K562 (cell line): ENCODE measurements at regions not wholly inside any gene's neighbourhood (a gene's known extent, or its start where the extent isn't known, plus 50 kb on each side); places are given as distances from the start of the nearest gene placed in this dataset.

Experiments
- ATAC-seq: fragments of 200-7000 bp; cut with Tn5 transposase; 3 replicates; pipeline ENCODE4 v1.9.1; 2020; ENCODE audit warnings: moderate library complexity
- BruUV-seq: library from RNA; stranded (reverse); fragments of 400-500 nt; replicated peaks from 2 replicates; lab custom pipeline; 2021; lab: Mats Ljungman, UMichigan
- CTCF ChIA-PET: fragments of 300-600 bp; formaldehyde crosslinking; extraction: SDS; loops from one replicate; lab custom pipeline; 2021; ENCODE audit warnings: low intra/inter-chr PET ratio; lab: Yijun Ruan, JAX
- POLR2A ChIA-PET: fragments of 300-600, 350-650 bp; sonication (Branson Sonifier 250); formaldehyde crosslinking; extraction: SDS; loops from one replicate; lab custom pipeline; 2021; ENCODE audit warnings: antibody characterized with exemption, inconsistent platforms; lab: Yijun Ruan, JAX
- DNase-seq, 4 experiments: peaks; one replicate each; pipeline versions ENCODE4 v3.0.0 to v3.0.0-alpha.2; 2011 to 2018; ENCODE audit warnings: low spot score in 3 of 4, mixed read lengths in 3 of 4; ENCODE audit errors: extremely low read depth in 1 of 4
- FAIRE-seq: peaks from 2 replicates; lab custom pipeline; 2011; peaks lifted over from hg19 to GRCh38; lab: Jason Lieb, UNC
- H2AFZ ChIP-seq: 2 replicates; pipeline ENCODE4 v1.6.0; 2011; ENCODE audit warnings: low read depth, low read length, control low read depth, inconsistent platforms
- H3K27ac ChIP-seq: fragments of 200-600 bp; 3 replicates; pipeline ENCODE4 v1.8.0; 2011; ENCODE audit warnings: low read depth, mild to moderate bottlenecking, control low read depth, inconsistent platforms, low read length, moderate library complexity, mixed read lengths; ENCODE audit errors: extremely low read depth
- H3K27me3 ChIP-seq, 2 experiments: fragments of 300-600 bp in 1 of 2; 2 replicates in 1 of 2; 3 replicates in 1 of 2; pipeline versions ENCODE4 v1.6.0 to v1.8.0; 2011; ENCODE audit warnings: inconsistent platforms in 2 of 2, low read length in 2 of 2, mild to moderate bottlenecking in 1 of 2, mixed read lengths in 1 of 2, moderate library complexity in 1 of 2; ENCODE audit not compliant: control insufficient read depth in 2 of 2, insufficient read depth in 2 of 2
- H3K36me3 ChIP-seq: fragments of 300-600 bp; 3 replicates; pipeline ENCODE4 v1.8.0; 2011; ENCODE audit warnings: mild to moderate bottlenecking, low read length, inconsistent platforms; ENCODE audit not compliant: control insufficient read depth, insufficient read depth
- H3K4me1 ChIP-seq, 2 experiments: fragments of 200-600 bp in 1 of 2; replicated peaks in 1 of 2; 2 replicates in 1 of 2; 3 replicates in 1 of 2; pipeline versions ENCODE4 v1.5.1 to v1.8.0; 2011; ENCODE audit warnings: inconsistent platforms in 2 of 2, low read length in 2 of 2, mild to moderate bottlenecking in 1 of 2, mixed read lengths in 1 of 2, moderate library complexity in 1 of 2; ENCODE audit not compliant: control insufficient read depth in 2 of 2, insufficient read depth in 2 of 2
- H3K4me2 ChIP-seq: 2 replicates; pipeline ENCODE4 v1.6.1; 2011; ENCODE audit warnings: low read length, control low read depth, inconsistent platforms, mixed read lengths; ENCODE audit not compliant: insufficient read depth
- H3K4me3 ChIP-seq: fragments of 200-600 bp; sonication (generic), shearing (Covaris generic); 2 replicates; pipeline ENCODE4 v1.5.1; 2016; ENCODE audit warnings: control low read depth, inconsistent platforms
- H3K79me2 ChIP-seq: fragments of 200-600 bp; 3 replicates; pipeline ENCODE4 v1.8.0; 2011; ENCODE audit warnings: low read length, inconsistent platforms; ENCODE audit not compliant: control insufficient read depth, insufficient read depth
- H3K9ac ChIP-seq, 2 experiments: 2 replicates each; pipeline versions ENCODE4 v1.6.0 to v1.6.1; 2011; ENCODE audit warnings: low read depth in 2 of 2, low read length in 2 of 2, control low read depth in 1 of 2, inconsistent platforms in 1 of 2, mild to moderate bottlenecking in 1 of 2, mixed read lengths in 1 of 2; ENCODE audit not compliant: insufficient read depth in 1 of 2
- H3K9me1 ChIP-seq: one replicate; pipeline ENCODE4 v1.6.0; 2011; ENCODE audit warnings: inconsistent platforms, mild to moderate bottlenecking, low read length, moderate library complexity; ENCODE audit not compliant: control insufficient read depth, insufficient read depth
- H3K9me3 ChIP-seq: replicated peaks from 2 replicates; pipeline ENCODE4 v1.5.1; 2011; ENCODE audit warnings: low read depth, low read length, inconsistent platforms; ENCODE audit not compliant: control insufficient read depth, insufficient read depth
- H4K20me1 ChIP-seq: replicated peaks from 2 replicates; pipeline ENCODE4 v1.6.1; 2011; ENCODE audit warnings: low read length, inconsistent platforms, mixed read lengths; ENCODE audit not compliant: control insufficient read depth, insufficient read depth
- CCNT2 ChIP-seq: IDR thresholded peaks from 2 replicates; pipeline ENCODE4 v1.6.1; 2011; ENCODE audit warnings: borderline replicate concordance, low read depth, mild to moderate bottlenecking, moderate library complexity, mixed read lengths, low read length; ENCODE audit not compliant: insufficient read length; ENCODE audit errors: extremely low read depth
- ELF4 ChIP-seq: fragments of 450-650 bp; formaldehyde crosslinking; IDR thresholded peaks from 2 replicates; pipeline ENCODE4 v1.4.0; 2022; ENCODE audit warnings: missing genetic modification characterization
- EP400 ChIP-seq: fragments of 450-650 bp; IDR thresholded peaks from 2 replicates; pipeline ENCODE4 v1.6.1; 2017; ENCODE audit warnings: antibody characterized with exemption, mild to moderate bottlenecking, moderate library complexity
- GTF2B ChIP-seq: IDR thresholded peaks from 2 replicates; pipeline ENCODE4 v1.6.1; 2011; ENCODE audit not compliant: insufficient read length; ENCODE audit errors: extremely low read depth
- MXI1 ChIP-seq: IDR thresholded peaks from 2 replicates; pipeline ENCODE4 v1.6.1; 2011; ENCODE audit warnings: low read depth, mild to moderate bottlenecking, improper control_type of control experiment, low read length
- POLR3G ChIP-seq: IDR thresholded peaks from 2 replicates; pipeline ENCODE4 v1.6.1; 2011; ENCODE audit not compliant: insufficient read length, insufficient replicate concordance; ENCODE audit errors: extremely low read depth
- RBM17 ChIP-seq: fragments of 200-400 bp; formaldehyde crosslinking; IDR thresholded peaks from 2 replicates; pipeline ENCODE4 v1.6.1; 2017; ENCODE audit warnings: low read depth, mild to moderate bottlenecking, low read length, borderline replicate concordance
- TAF9B ChIP-seq: fragments of 450-650 bp; IDR thresholded peaks from 2 replicates; pipeline ENCODE4 v1.6.1; 2018; ENCODE audit warnings: mild to moderate bottlenecking; ENCODE audit not compliant: partially characterized antibody
- THRB ChIP-seq: fragments of 450-650 bp; formaldehyde crosslinking; conservative IDR thresholded peaks from 2 replicates; pipeline ENCODE4 v1.4.0; 2022; ENCODE audit warnings: mild to moderate bottlenecking, missing genetic modification characterization
- ZC3H4 ChIP-seq: sonication (generic); formaldehyde crosslinking; IDR thresholded peaks from 2 replicates; pipeline ENCODE4 v1.9.0; 2021; ENCODE audit warnings: missing genetic modification reagents, borderline replicate concordance
- ZNF311 ChIP-seq: fragments of 250-450 bp; sonication (Bioruptor Pico); IDR thresholded peaks from 2 replicates; pipeline ENCODE4 v1.4.0; 2020; ENCODE audit warnings: mild to moderate bottlenecking, moderate library complexity
- ZNF586 ChIP-seq: fragments of 450-650 bp; formaldehyde crosslinking; conservative IDR thresholded peaks from 2 replicates; pipeline ENCODE4 v1.4.0; 2020; ENCODE audit warnings: mild to moderate bottlenecking, moderate library complexity
- WGBS: fragments of 100-300 bp; shearing (Covaris generic); methylation state at CpG from one replicate; pipeline ENCODE4 v1.1.6; 2016; ENCODE audit warnings: low coverage, mixed read lengths; ENCODE audit not compliant: insufficient coverage; ENCODE audit errors: missing lambda C conversion rate; 5-methylcytosine and 5-hydroxymethylcytosine counted together
- in situ Hi-C: fragments of 300-500 bp; cut with MboI; formaldehyde crosslinking; loops from 4 replicates; pipeline ENCODE4 v1.15.0; 2018; ENCODE audit warnings: inconsistent platforms, mixed read lengths
- intact Hi-C: fragments of 100-400 bp; cut with micrococcal nuclease; formaldehyde crosslinking; loops from 2 replicates; pipeline ENCODE4 v1.14.2; 2022

GRCh38 chr2:60219536-60219935, 333.9 kb downstream of the BCL11A start:
- WGBS: 0% methylated on average over 6 of the region's 6 CpGs
- peaks cover 0 to 5% of the 10 kb centered on the region in 2 experiments; a peak in 1 of 5 replicates for H3K27me3 ChIP-seq
- H2AFZ ChIP-seq: no peak overlapping the region
- H3K4me3 ChIP-seq: no peak overlapping the region
- H3K4me1 ChIP-seq: no peaks in the 10 kb centered on the region
- no peak for FAIRE-seq
- CTCF ChIA-PET: no interaction called here
- TF ChIP-seq CCNT2: no peak
- TF ChIP-seq MXI1: no peak
- no peak for TF ChIP-seq ZC3H4 (CRISPR knock-in tag)
- in situ Hi-C loops (no loop called here), intact Hi-C loops (no loop called here)
- no peaks in the 10 kb centered on the region for H3K36me3 ChIP-seq
- H3K4me2 ChIP-seq: no peak overlapping the region
- H4K20me1 ChIP-seq: no peaks in the 10 kb centered on the region
- no TSS peak for BruUV-seq
- POLR2A ChIA-PET: no interaction called here
- H3K79me2 ChIP-seq: no peaks in the 10 kb centered on the region
- H3K9me3 ChIP-seq: no peaks in the 10 kb centered on the region
- no peak for DNase-seq
- H3K9me1 ChIP-seq: no peaks in the 10 kb centered on the region
- H3K27ac ChIP-seq: no peak overlapping the region
- no peak for ATAC-seq
- no peak overlapping the region for H3K9ac ChIP-seq

GRCh38 chr2:60216452-60216995, 336.9 kb downstream of the BCL11A start:
- H3K79me2 ChIP-seq: no peaks in the 10 kb centered on the region
- no peak overlapping the region for H2AFZ ChIP-seq
- ChIA-PET CTCF (no interaction called here), POLR2A (no interaction called here)
- intact Hi-C loops (no loop called here), in situ Hi-C loops (no loop called here)
- H4K20me1 ChIP-seq: no peaks in the 10 kb centered on the region
- H3K9ac ChIP-seq: no peak overlapping the region
- no peak overlapping the region for H3K4me2 ChIP-seq
- no peak for FAIRE-seq
- no peak for ATAC-seq
- H3K4me1 ChIP-seq: no peaks in the 10 kb centered on the region
- H3K9me1 ChIP-seq: no peaks in the 10 kb centered on the region
- BruUV-seq: no TSS peak
- no peaks in the 10 kb centered on the region for H3K36me3 ChIP-seq
- no peak for DNase-seq
- H3K9me3 ChIP-seq: no peaks in the 10 kb centered on the region
- no peak overlapping the region for H3K4me3 ChIP-seq
- H3K27ac ChIP-seq: no peak overlapping the region
- peaks cover 0 to 11% of the 10 kb centered on the region in 2 experiments; a peak in 2 of 5 replicates for H3K27me3 ChIP-seq
- 0% methylated on average over 4 of the region's 4 CpGs for WGBS
- TF ChIP-seq EP400: no peak
- no peak for TF ChIP-seq TAF9B
- TF ChIP-seq ELF4: no peak
- no peak for TF ChIP-seq THRB (CRISPR knock-in tag)
- TF ChIP-seq ZNF311 (CRISPR knock-in tag): no peak
- no peak for TF ChIP-seq ZNF586 (CRISPR knock-in tag)
- no peak for TF ChIP-seq GTF2B
- no peak for TF ChIP-seq RBM17
- no peak for TF ChIP-seq POLR3G
